Activated naive CD4-positive, alpha-beta T cell treated with anti-CD3 and anti-CD28 coated beads, Interleukin-2, amount 10 ng/mL, durations not matched to agents 7 days and 5 days (primary cell): ENCODE measurements at regions not wholly inside any gene's neighbourhood (a gene's known extent, or its start where the extent isn't known, plus 50 kb on each side); places are given as distances from the start of the nearest gene placed in this dataset.

ENCODE experiments used
- CTCF ChIA-PET: fragments of 350-600 bp; sonication (Branson Sonifier 250); formaldehyde crosslinking; loops from one replicate; lab custom pipeline; 2021; ENCODE audit warnings: antibody characterized with exemption; lab: Charles Lee
- DNase-seq: peaks from one replicate; pipeline ENCODE4 v3.0.0-alpha.2; 2020
- H3K27ac Mint-ChIP-seq: one replicate; pipeline ENCODE4 v1.8.0; 2021; ENCODE audit warnings: mild to moderate bottlenecking, moderate library complexity, mixed read lengths
- H3K27me3 Mint-ChIP-seq: one replicate; pipeline ENCODE4 v1.8.0; 2021; ENCODE audit warnings: mild to moderate bottlenecking, mixed read lengths
- H3K36me3 Mint-ChIP-seq: one replicate; pipeline ENCODE4 v1.8.0; 2021; ENCODE audit warnings: mixed read lengths
- H3K4me1 Mint-ChIP-seq: one replicate; pipeline ENCODE4 v1.8.0; 2021; ENCODE audit warnings: mixed read lengths
- H3K4me3 Mint-ChIP-seq: one replicate; pipeline ENCODE4 v1.8.0; 2021; ENCODE audit warnings: mild to moderate bottlenecking, moderate library complexity, mixed read lengths
- H3K9me3 Mint-ChIP-seq: one replicate; pipeline ENCODE4 v1.8.0; 2021; ENCODE audit warnings: mixed read lengths

GRCh38 chr3:182565916-182566796 lies 227.1 kb upstream of the ATP11B start:
- Mint-ChIP-seq H3K9me3 (no peaks in the 10 kb centered on the region), H3K27ac (no peak overlapping the region), H3K4me3 (no peak overlapping the region), H3K36me3 (no peaks in the 10 kb centered on the region), H3K4me1 (no peaks in the 10 kb centered on the region), H3K27me3 (peaks cover 4% of the 10 kb centered on the region)
- CTCF ChIA-PET: no interaction called here
- DNase-seq: no peak

DNA sequence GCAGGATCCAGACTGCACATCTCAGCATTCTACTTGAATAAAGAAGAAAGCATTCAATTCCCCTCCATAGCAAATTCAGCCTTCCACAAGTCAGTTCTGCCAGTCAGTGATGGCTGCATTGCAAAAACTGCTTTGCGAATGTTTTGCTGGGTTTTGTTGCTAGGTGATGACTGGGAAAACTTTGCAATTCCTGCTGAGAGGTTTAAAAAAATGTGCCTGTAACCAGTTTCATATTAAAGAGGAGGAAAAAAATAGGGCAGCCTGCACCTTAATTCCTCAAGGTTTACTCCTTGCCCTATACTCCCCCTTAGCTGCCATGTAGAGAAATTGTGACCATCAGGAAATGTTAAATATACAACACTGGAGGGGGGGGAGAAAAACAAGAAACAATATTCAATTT lies 225.6 kb upstream of the ATP11B start:
- Mint-ChIP-seq H3K9me3 (no peaks in the 10 kb centered on the region), H3K4me3 (no peak overlapping the region), H3K4me1 (no peaks in the 10 kb centered on the region), H3K27me3 (peaks cover 4% of the 10 kb centered on the region), H3K36me3 (no peaks in the 10 kb centered on the region), H3K27ac (no peak overlapping the region)
- DNase-seq: no peak
- CTCF ChIA-PET: no interaction called here

- H3K27me3 Mint-ChIP-seq: peaks cover 4% of the 10 kb centered on the region
- H3K27ac Mint-ChIP-seq: no peak overlapping the region
- no peaks in the 10 kb centered on the region for H3K4me1 Mint-ChIP-seq
- H3K9me3 Mint-ChIP-seq: no peaks in the 10 kb centered on the region
- H3K4me3 Mint-ChIP-seq: no peak overlapping the region
- no peaks in the 10 kb centered on the region for H3K36me3 Mint-ChIP-seq
- no peak for DNase-seq
- CTCF ChIA-PET: no interaction called here
Measured at GRCh38 chr3:182568261-182568660, 225.0 kb upstream of the ATP11B start.

DNA sequence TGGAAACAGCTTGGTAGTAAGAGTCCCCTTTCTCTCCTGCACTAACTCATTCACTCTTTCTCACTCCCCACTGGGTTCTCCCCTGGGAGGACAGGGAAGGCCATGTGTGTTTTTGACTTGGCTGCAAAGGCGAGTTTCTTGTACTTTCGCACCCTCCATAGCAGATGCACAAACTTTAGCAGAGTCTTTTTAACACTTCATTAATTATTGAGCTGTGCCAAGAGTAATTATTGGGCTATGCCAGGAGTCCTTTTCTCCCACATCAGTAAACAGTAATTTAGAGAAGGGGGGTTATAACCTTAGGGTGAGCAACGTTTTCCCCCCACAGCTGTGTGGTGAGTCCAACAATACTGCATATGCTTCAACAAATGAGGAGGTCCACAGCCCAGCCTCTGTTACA lies 224.4 kb upstream of the ATP11B start:
- Mint-ChIP-seq H3K4me3 (no peak overlapping the region), H3K27me3 (peaks cover 4% of the 10 kb centered on the region), H3K4me1 (no peaks in the 10 kb centered on the region), H3K36me3 (no peaks in the 10 kb centered on the region), H3K27ac (no peak overlapping the region), H3K9me3 (no peaks in the 10 kb centered on the region)
- CTCF ChIA-PET: no interaction called here
- DNase-seq: no peak

GRCh38 chr3:182570946-182571594 lies 222.2 kb upstream of the ATP11B start:
- no peak for DNase-seq
- CTCF ChIA-PET: no interaction called here
- H3K27ac Mint-ChIP-seq: no peak overlapping the region
- H3K27me3 Mint-ChIP-seq: peaks cover 4% of the 10 kb centered on the region
- no peak overlapping the region for H3K4me3 Mint-ChIP-seq
- no peaks in the 10 kb centered on the region for H3K4me1 Mint-ChIP-seq
- peaks cover 4% of the 10 kb centered on the region for H3K9me3 Mint-ChIP-seq
- H3K36me3 Mint-ChIP-seq: no peaks in the 10 kb centered on the region

DNA sequence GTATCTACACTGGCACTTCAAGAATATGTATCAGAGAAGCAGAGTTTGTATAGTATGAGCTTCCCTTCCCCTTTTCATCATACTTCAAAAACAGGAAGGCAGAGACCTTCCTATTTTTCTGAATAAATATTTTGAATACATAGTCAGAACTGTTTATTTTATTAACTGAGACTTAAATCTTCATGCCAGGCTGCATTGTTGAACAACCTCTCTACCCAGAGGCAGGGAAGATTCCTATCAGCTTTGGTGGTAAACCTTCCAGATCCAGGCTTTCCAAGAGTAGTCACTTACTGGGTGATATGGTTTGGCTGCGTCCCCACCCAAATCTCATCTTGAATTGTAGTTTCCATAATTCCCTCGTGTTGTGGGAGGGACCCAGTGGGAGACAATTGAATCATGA lies 217.4 kb upstream of the ATP11B start:
- no peaks in the 10 kb centered on the region for H3K27me3 Mint-ChIP-seq
- no peaks in the 10 kb centered on the region for H3K4me1 Mint-ChIP-seq
- no peak for DNase-seq
- no peak overlapping the region for H3K4me3 Mint-ChIP-seq
- no peaks in the 10 kb centered on the region for H3K36me3 Mint-ChIP-seq
- H3K27ac Mint-ChIP-seq: no peak overlapping the region
- H3K9me3 Mint-ChIP-seq: peaks cover 4% of the 10 kb centered on the region
- CTCF ChIA-PET: no interaction called here

DNA sequence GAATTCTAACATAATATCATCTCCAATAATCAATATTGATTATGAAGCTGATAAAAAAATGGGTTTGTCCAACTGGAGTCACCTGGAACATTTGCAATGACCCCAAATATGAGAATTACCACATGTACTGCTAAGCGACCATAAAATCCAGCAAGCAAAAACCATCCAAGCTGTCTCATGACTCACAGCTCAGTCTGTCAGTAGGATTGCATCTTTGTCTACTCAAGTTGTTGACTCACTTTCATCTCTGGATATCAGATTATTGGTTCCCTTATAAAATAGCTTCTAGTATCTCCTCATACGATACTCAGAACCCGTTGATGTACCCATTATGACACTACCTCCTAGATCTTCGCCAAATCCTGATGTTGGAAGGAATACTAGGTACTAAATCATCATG lies 209.8 kb upstream of the ATP11B start:
- no peaks in the 10 kb centered on the region for H3K27me3 Mint-ChIP-seq
- no peak overlapping the region for H3K27ac Mint-ChIP-seq
- no peaks in the 10 kb centered on the region for H3K9me3 Mint-ChIP-seq
- H3K4me1 Mint-ChIP-seq: no peaks in the 10 kb centered on the region
- DNase-seq: no peak
- no peaks in the 10 kb centered on the region for H3K36me3 Mint-ChIP-seq
- no peak overlapping the region for H3K4me3 Mint-ChIP-seq
- CTCF ChIA-PET: no interaction called here

DNA sequence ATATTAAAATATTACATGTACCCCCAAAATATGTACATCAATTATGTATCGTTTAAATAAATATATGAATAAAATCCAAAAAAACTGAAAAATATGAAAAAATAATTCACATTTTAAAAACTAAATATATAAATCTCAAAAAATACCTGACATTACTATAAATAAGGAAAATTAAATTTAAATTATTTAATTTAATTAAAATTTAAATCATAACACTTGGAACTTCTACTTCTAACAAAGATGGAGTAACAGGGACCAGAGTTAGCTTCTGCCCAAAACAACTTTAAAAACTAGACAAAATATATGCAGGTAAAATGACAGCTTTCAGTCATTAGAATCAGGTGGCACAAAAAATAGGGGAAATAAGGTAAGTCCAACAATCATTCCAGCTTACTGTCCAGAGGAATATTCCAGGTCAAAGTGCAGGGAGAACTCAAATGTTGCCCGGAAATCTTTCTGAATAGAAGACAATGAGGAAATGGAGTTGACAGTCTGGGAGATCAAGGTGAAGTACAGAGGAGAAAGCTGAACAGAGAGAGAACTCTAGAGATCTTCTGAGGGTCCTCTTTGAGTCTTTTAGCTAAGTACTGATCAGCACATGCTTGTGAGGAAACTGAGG lies 207.7 kb upstream of the ATP11B start:
- DNase-seq: no peak
- H3K4me1 Mint-ChIP-seq: no peaks in the 10 kb centered on the region
- no peaks in the 10 kb centered on the region for H3K9me3 Mint-ChIP-seq
- H3K4me3 Mint-ChIP-seq: no peak overlapping the region
- H3K27ac Mint-ChIP-seq: no peak overlapping the region
- no peaks in the 10 kb centered on the region for H3K36me3 Mint-ChIP-seq
- CTCF ChIA-PET: no interaction called here
- no peaks in the 10 kb centered on the region for H3K27me3 Mint-ChIP-seq

GRCh38 chr3:182592747-182593146 lies 200.6 kb upstream of the ATP11B start:
- Mint-ChIP-seq H3K36me3 (no peaks in the 10 kb centered on the region), H3K9me3 (no peaks in the 10 kb centered on the region), H3K4me1 (no peaks in the 10 kb centered on the region), H3K4me3 (no peak overlapping the region), H3K27ac (no peak overlapping the region), H3K27me3 (no peaks in the 10 kb centered on the region)
- CTCF ChIA-PET: no interaction called here
- no peak for DNase-seq

- Mint-ChIP-seq H3K27ac (no peak overlapping the region), H3K4me3 (no peak overlapping the region), H3K36me3 (no peaks in the 10 kb centered on the region), H3K27me3 (no peaks in the 10 kb centered on the region), H3K9me3 (no peaks in the 10 kb centered on the region), H3K4me1 (no peaks in the 10 kb centered on the region)
- DNase-seq: no peak
- CTCF ChIA-PET: no interaction called here
Measured at GRCh38 chr3:182596676-182597410, 196.5 kb upstream of the ATP11B start.

GRCh38 chr3:182597621-182598041 lies 195.7 kb upstream of the ATP11B start:
- CTCF ChIA-PET: no interaction called here
- DNase-seq: no peak
- no peaks in the 10 kb centered on the region for H3K36me3 Mint-ChIP-seq
- H3K4me3 Mint-ChIP-seq: no peak overlapping the region
- no peaks in the 10 kb centered on the region for H3K9me3 Mint-ChIP-seq
- no peaks in the 10 kb centered on the region for H3K27me3 Mint-ChIP-seq
- no peaks in the 10 kb centered on the region for H3K4me1 Mint-ChIP-seq
- H3K27ac Mint-ChIP-seq: no peak overlapping the region

- CTCF ChIA-PET: no interaction called here
- Mint-ChIP-seq H3K4me3 (no peak overlapping the region), H3K27me3 (no peaks in the 10 kb centered on the region), H3K4me1 (no peaks in the 10 kb centered on the region), H3K36me3 (no peaks in the 10 kb centered on the region), H3K9me3 (no peaks in the 10 kb centered on the region), H3K27ac (no peak overlapping the region)
- DNase-seq: no peak
Measured at GRCh38 chr3:182601597-182601996, 191.7 kb upstream of the ATP11B start.

DNA sequence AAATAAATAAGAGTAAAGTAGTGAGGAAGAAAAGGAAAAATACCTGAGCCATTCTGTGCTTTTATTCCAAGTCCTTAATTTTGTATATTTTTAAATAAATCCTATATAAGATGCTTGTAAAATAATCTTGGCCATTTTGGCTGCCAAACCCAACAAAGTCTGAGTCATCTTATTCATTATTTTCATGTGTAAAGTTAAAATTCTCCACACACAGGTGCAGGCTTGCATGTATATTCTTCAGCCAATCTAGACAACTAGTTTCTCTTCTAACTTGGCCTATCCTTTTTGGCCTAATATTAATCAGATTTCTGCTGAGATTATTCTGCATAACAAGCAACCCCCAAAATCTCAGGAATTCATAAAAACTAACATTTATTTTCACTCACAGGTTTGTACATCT lies 189.8 kb upstream of the ATP11B start:
- H3K4me3 Mint-ChIP-seq: no peak overlapping the region
- no peak overlapping the region for H3K27ac Mint-ChIP-seq
- no peaks in the 10 kb centered on the region for H3K27me3 Mint-ChIP-seq
- H3K4me1 Mint-ChIP-seq: no peaks in the 10 kb centered on the region
- CTCF ChIA-PET: no interaction called here
- no peaks in the 10 kb centered on the region for H3K9me3 Mint-ChIP-seq
- DNase-seq: no peak
- no peaks in the 10 kb centered on the region for H3K36me3 Mint-ChIP-seq

- CTCF ChIA-PET: no interaction called here
- no peaks in the 10 kb centered on the region for H3K9me3 Mint-ChIP-seq
- peaks cover 3% of the 10 kb centered on the region for H3K27me3 Mint-ChIP-seq
- H3K36me3 Mint-ChIP-seq: no peaks in the 10 kb centered on the region
- no peak overlapping the region for H3K4me3 Mint-ChIP-seq
- H3K4me1 Mint-ChIP-seq: no peaks in the 10 kb centered on the region
- H3K27ac Mint-ChIP-seq: no peak overlapping the region
- no peak for DNase-seq
Measured at GRCh38 chr3:182605882-182606611, 187.3 kb upstream of the ATP11B start.
